Activated effector memory CD4-positive, alpha-beta T cell treated with anti-CD3 and anti-CD28 coated beads, Interleukin-2, amount 50 U/mL, for 16 hours (primary cell): ENCODE measurements at regions not wholly inside any gene's neighbourhood (a gene's known extent, or its start where the extent isn't known, plus 50 kb on each side); places are given as distances from the start of the nearest gene placed in this dataset.
"Not testable (repeated sequence)": the region's sequence is repeated elsewhere in the genome, so short reads cannot be mapped to it uniquely, and the experiment has no call there.

Source experiments
- DNase-seq: peaks from one replicate; pipeline ENCODE4 v3.0.0-alpha.2; 2020

DNA sequence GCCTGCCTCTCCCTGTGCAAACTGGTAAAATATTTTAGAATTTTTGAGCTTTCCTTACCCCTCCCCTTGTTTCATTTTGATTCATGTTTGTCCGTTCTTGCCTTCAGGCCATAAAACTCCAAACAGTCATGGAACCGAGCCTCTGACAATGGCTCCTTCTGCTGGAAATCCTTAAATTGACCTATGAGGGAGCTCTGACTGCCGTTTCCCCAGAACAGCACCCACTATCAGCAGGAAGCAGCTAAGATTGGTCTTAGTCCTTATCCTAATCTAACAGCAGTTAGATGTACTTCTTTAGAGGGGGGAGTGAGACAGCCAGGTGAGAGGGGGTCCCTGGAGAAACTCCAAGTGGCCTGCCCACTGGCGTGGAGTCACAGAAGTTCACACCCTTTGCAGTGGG lies 106.7 kb downstream of the FAM174A start:
- DNase-seq: no peak

DNA sequence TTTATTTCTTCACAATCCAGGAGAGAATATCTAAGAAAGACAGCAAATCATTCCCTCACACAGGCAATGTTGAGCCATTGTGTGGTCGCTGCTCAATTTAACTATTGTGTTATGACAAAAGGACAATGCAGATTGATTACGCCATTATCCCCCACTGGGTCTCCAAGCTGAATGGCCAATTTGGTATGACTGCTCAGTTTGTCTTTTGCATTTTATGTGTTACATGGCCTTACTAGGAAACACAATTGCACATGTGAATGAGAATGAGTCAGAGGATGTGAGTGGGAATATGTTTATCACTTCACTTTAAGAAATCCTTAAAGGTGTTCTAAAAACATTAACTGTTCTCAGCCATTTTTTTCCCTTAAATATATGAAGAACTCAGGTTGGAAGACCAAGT lies 108.3 kb downstream of the FAM174A start:
- no peak for DNase-seq

DNA sequence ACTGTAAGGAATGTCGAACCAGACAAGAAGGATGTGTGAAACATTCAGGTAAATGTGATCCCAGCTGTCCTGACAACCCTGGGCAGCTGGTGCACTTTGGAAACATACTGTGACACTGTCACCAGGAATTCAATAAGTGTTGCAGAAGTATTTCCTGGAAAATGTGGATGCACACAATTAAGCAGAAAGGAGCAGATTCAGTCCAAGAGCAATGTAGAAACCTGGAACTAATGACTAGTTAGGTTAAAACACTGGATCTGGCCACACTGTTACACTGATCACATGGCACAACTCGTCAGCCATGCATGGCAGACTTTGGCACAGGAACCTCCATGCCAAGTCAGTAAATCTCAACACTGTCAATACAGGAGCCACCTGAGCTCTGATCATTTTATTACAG lies 109.0 kb downstream of the FAM174A start:
- DNase-seq: no peak

DNA sequence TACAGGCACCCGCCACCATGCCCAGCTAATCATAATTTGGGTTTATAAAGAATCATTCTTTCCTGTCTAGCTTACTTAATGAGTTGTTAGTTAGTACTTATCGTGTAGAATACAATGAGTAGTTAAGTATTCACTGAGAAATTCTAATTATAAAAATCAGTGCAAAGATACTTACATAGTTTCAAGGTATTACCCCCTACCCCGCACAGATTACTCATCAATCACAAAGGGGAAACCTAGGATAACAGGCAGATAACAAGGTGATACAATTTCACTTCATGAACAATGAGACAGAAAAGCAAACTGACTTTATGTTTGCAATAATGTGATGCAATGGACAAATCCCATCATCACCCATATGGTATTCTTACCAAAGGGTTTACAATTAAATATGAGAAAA lies 109.6 kb downstream of the FAM174A start:
- no peak for DNase-seq

DNA sequence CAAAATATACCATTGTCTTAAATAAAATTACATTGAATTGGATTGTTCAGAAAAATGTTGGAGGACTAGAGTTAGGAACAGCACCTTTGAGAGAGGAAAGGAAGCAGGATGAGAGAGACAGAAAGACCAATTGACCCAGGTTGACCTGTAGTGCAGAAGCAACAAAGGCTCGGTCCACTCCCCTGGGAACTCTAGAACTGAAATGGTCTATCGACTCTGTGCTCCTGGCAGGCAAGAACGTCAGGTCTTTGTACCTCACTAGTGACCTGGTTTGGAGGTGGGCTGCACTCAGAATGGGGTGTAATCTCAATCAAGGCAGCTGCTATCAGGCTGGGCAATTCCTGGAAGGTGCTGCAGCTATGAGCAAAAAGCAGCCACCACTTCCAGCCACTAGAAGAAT lies 110.8 kb downstream of the FAM174A start:
- DNase-seq: no peak

DNA sequence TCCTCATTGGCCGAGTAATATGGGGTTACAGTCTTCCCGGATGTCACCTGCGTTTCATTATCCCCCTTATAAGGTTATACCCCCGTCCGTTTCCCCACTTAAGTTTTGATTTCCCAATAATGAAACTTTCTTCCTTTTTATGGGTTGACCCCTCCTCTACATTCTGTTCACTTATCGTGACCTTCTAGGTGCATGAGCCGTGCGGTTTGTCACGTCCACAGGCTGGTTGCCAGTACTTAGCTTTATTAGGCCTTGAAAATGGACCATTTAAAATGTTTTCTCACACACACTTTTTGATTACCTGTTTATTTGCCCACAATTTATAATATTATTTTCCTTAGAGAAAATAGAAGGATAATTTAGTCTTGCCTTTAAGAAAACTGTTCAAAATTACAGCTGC lies 111.5 kb downstream of the FAM174A start:
- DNase-seq: no peak

DNA sequence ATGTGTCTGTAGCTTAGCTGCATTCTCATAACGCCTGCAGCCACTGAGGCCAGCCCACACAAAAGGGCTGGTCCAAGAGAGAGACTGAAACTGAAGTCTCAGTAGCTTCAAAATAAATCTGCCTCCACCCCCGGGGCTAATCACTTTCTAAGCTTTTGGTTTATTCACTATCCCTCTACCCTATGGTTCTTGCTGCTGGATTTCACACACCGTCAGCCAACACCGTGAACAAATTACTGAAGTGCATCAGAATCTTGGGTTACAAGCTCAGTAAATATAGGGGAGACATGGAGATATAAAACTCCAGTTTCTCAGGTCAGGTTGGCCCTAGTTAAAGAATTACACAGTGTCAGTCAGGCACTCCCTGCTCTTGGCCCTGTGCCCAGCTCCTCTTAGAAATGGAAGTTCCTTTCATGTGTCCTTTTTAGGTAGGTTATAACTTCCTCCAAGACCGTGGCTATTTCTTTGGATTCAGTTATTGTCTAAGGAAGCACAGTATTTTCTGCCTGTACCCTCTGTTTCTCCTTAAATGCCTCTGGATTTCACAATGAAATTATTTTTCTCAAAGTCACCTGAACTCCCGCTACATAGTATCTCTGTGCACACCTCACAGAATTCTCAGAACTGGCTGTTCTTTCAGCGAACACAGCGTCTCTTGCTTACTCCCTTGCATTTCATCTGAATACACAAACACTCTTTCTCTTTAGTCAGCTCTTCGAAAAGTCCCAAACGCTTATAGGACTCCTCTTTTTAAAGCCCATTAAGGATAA lies 112.5 kb downstream of the FAM174A start:
- peak; percentile 63 for DNase-seq

DNA sequence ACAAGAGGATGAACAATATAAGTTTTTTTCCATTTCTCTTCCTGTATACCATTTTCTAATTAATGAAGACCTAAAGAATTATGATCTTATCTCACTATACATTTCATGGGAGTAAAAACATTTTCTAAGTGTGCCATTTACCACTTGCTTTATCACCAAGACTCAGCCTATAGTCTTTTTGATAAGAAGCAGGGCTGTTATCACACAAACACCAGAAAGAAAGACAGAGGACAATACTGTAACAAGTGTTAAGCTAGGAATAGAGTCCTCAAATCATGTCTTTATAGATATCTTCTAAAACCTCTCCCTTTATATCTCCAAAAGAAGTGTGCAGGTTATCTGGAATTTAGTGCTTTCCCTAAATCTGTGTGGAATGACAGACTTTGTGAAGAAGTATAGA lies 119.7 kb downstream of the FAM174A start:
- no peak for DNase-seq

DNA sequence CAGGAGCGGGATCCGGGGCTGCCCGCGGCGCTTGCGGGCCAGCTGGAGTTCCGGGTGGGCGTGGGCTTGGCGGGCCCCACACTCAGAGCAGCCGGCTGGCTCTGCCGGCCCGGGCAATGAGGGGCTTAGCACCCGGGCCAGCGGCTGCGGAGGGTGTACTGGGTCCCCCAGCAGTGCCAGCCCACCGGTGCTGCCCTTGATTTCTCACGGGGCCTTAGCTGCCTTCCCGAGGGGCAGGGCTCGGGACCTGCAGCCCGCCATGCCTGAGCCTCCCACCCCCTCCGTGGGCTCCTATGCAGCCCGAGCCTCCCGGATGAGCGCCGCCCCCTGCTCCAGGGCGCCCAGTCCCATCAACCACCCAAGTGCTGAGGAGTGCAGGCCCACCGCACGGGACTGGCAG lies 121.6 kb downstream of the FAM174A start:
- not testable (repeated sequence) for DNase-seq

DNA sequence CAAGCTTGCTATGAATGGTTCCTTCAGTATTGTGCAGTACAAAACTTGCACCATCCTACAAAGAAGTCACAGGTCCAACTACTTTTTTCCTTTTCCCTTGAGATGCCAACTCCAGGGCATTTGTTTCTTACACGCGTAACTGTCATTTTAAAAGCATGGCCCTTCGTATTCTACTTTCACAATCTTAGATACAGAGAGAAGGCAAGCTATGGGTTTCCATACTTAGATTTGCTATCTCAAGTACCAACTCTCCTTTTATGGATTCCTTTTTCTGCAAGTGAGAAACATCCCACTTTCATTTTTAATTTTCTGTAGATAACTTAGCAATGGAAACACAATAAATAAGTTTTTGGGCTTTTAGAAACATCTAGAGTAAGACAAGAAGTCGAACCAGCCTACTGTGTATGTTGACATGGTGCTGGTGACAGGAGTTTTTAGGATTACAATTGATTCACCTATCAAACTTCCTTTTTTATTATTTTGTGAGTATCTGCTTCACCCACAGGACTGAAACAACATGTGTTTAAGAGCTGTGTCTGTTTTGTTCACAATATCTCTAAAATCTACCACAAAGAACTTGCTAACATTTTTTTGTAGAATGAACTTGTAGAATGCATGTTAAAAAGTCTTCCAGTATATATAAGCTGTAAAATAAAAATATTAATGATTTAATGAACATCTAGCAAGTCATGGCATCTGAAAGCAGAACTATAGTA lies 124.1 kb downstream of the FAM174A start:
- DNase-seq: no peak

DNA sequence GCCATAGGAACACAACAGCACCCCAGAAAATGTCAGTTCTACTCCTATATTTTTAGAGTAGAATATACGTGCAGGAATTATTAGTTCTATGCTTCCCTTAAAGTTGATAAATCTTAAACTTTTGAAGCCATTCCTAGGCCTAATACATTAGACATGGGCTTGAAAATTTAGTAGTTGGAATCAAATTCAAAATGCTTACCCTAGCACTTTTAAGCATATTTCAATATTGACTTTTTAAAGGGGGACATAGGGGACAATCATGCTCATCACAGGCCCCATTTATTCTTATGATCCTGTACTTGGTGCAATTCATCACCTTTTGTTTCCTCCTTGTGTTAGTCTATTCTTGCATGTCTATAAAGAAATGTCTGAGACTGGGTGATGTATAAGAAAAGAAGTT lies 129.0 kb downstream of the FAM174A start:
- no peak for DNase-seq

DNA sequence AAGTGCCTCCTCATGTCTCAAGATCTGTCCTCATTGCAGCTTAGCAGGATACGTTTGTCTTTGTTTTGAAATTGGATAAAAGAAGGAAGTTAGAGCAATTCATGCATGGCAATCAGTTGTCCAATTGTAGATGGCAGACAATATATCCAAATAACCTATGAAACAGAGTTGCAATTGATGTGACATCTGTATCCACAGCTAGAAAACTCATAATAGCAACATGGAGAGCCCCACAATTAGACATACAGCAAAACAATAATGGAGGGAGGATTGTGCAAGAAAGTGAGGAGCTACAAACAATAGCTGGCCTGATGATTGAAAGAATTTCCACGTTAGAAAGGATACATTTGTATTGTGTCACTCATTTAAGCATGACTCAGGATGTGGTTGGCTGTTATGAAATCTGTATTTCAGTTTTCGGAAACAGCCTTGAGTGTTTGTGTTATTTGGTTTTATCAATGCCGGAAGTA lies 132.0 kb downstream of the FAM174A start:
- DNase-seq: no peak

DNA sequence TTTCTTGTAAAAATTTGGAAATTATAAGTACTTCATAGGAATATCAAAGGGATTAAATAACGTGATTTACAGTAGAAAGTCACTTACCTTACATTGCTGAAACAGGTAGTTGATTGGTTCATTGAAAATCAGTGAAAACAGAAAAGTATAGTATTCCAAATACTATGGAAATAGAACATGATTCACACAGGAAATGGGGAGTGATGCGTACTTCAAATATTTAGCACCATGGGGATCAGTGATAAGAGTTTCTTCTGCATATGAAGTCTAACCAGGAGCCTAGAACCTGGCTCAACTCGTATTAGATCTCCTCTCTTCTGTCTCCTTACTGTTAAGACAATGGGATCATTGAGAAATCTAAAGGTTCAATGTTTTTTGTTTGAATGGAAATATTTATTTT lies 133.3 kb downstream of the FAM174A start:
- no peak for DNase-seq

DNA sequence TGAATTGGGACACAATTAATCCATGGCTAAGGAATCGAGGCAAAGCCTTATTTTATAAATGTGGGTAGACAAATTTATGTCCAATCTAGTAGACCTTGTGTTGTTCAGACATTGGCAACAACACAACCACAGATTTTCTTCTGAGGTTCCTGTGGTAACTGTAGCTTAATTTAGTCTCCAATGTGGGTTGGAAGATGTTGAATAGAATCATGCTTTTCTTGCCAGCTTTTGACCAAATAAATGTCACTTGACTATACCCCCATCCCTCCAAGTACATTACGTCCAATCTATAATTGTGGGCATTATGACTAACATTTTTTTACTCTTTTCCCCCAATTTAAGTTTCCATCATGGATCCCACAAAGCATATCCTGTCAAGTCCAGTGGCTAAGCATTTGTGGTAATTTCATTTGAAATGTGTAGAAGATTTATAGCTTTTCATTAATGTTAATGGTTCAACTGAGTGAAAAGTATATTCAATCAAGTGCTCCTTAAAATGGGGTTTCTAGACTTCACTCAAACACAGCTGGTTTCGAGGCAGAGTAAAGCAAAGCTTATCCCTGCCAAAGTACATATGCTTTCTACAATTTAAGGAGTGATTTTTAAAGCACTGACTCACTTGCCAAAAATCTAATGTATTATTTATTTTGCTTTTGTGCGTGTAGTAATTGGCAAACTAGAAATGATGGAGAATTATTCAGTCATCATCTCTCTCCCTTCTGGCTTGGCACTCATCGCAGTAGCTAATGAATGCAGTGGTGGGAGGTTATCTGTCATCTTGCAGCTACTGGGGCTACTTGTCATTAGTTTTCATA lies 141.8 kb downstream of the FAM174A start:
- DNase-seq: no peak

DNA sequence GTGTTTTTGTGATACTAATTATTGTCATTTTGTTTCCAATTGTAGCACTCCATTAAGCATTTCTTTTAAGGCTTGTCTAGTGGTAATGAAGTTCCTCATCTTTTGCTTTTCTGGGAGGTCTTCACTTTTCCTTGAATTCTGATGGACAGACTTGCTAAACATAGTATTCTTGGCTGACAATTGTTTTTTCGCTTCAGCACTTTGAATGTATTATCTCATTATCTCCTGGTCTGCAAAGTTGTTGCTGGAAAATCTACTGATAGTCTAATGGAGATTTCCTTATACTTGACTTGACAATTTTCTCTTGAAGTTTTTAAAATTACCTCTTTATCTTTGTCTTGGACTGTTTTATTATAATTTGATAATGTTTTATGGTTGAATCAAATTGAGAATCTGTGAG lies 147.5 kb downstream of the FAM174A start:
- DNase-seq: no peak

DNA sequence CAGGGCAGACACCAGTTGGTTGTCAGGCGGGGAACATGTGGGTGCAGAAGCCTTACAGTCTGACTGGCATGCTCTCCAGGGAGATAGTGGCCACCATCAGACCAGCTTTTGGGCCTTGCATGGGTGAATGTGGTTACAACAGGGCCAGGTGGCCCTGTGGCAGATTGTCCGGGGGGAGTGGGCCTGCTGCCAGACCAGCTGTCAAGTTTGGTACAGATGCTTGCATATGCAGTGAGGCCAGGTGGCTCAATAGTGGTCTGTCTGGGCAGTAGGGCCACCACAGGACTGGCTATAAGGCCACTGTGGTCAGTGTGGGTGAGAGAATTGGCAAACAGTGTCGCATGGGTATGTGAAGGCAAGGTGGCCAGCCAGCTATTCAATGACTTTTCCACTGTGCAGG lies 148.7 kb downstream of the FAM174A start:
- DNase-seq: no peak

DNA sequence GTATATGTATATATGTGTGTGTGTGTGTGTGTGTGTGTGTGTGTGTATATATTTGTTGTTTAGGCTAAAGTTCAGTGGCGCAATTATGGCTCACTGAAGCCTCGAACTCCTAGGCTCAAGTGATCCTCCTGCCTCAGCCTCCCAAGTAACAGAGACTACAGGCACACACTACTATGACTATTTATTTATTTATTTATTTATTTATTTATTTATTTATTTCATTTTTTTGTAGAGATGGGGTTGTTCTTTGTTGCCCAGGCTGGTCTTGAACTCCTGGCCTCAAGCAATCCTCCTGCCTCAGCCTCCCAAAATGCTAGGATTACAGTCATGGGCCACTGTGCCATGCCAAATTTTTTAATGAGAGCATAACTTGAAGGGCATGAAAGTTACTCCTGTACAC lies 149.9 kb downstream of the FAM174A start:
- DNase-seq: not testable (repeated sequence)

DNA sequence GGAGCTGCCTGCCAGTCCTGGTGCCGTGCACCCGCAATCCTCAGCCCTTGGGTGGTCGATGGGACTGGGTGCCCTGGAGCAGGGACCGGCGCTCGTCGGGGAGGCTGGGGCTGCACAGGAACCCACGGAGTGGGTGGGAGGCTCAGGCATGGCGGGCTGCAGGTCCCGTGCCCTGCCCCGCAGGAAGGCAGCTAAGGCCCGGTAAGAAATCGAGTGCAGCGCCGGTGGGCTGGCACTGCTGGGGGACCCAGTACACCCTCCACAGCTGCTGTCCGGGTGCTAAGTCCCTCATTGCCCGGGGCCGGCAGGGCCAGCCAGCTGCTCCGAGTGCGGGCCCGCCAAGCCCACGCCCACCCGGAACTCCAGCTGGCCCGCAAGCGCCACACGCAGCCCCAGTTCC lies 153.7 kb downstream of the FAM174A start:
- not testable (repeated sequence) for DNase-seq

DNA sequence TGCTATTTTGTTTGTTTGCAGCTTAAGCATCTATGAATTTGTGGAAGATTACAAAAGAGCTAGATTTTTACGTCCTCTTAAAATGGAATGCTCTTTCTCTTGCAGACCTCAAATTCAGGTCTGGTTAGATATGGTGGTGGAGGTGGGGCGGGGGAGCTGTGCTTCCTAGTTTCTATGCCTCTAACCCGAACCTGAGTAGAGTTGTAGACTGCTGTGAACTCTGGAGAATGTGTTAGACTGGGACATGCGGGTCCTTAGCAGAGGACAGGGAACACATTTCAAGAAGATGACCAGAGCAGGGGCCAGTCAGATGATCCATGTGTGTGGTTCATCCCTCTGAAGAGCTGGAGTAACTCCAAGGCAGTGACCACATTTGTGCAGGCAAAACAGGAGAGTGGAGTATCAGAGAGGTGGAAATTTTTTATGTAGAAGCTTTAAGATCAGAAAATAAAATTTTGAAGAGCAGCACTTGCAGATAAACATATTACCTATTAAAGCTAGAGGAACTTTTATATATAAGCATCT lies 154.9 kb downstream of the FAM174A start:
- no peak for DNase-seq

DNA sequence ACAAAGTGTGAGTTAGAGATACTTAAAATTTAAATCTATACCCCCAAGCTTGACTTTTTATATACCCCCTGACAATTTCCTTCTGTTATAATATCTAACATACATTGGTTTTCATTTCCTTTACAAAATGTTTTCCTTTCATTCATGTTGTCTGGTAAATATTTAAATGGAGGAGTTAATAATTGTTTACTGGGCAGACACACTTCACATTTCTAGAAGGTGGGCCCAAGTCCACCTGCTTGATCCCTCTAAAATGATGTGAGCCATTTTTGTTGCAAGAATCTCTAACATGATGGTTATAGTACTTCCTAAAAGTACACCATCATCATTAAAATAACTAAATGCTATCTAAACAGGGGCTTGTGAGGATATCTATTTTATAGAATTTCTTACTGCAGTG lies 155.9 kb downstream of the FAM174A start:
- no peak for DNase-seq

DNA sequence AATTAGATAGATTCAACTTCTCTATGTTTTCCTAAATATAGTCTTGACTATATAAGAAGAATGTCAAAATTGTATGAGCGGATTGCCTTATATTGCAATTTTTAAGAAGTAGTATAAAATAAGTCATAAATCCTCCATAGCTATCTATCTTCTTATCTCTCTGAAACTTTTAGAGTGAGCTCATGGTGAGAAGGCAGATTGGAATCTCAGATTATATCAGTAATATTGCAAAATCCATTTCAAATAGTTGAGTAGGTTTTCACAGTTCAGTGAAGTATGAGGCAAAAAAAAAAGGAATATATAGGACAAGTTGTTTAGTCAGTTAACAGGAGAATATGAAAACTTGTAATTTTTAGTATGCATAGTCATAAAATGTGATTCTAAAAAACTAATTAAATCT lies 156.4 kb downstream of the FAM174A start:
- no peak for DNase-seq

DNA sequence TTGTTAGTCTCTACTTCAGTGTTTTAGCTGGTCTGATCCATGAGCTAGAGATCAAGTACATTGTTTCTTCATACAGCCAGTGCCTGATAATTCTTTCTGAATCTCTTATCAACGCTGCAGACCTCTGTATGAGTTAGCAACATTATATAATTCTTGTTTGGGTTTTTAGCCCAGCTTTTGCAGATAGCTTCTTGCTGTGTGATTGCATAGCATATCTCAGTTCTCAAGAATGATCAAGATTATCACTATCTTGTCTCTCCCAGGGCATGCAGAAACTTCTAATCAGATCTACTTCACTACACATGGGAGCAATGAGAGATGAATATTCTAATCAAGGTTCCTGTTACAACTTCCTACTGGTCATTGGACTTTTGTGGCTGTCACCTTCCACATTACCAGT lies 158.3 kb downstream of the FAM174A start:
- no peak for DNase-seq

DNA sequence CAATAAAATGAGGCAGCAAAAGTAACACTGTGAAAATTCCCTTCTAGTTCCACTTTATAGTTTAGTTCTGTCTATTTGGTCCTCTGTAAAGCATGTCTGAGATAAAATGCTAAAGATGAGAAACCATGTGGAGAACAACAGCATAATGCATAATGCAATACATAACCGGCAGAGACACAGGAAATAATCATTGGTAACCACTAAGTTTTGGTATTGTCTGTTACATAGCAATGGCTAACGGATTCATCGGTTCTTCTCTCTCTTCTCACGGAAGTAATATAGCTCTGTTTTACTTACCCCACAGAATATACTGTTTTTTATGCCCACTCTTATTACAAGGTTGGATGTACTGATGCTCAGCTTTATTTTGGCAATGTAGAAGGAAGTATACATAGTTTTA lies 158.9 kb downstream of the FAM174A start:
- no peak for DNase-seq
